AG10803 (cell line): ENCODE measurements at regions not wholly inside any gene's neighbourhood (a gene's known extent, or its start where the extent isn't known, plus 50 kb on each side); places are given as distances from the start of the nearest gene placed in this dataset.

Source experiments
- DNase-seq: peaks from one replicate; pipeline ENCODE4 v3.0.0; 2010; ENCODE audit warnings: low read depth
- H3K4me3 ChIP-seq: 2 replicates; pipeline ENCODE4 v1.5.1; 2011; ENCODE audit warnings: mild to moderate bottlenecking, low read length, control low read depth
- CTCF ChIP-seq: conservative IDR thresholded peaks from 2 replicates; pipeline ENCODE4 v1.5.1; 2011; ENCODE audit warnings: mild to moderate bottlenecking, low read length, control low read depth, inconsistent platforms

GRCh38 chr11:30760345-30760744 lies 174.2 kb upstream of the MPPED2 start:
- DNase-seq = no peak
- TF ChIP-seq CTCF = no peak
- H3K4me3 ChIP-seq = no peak overlapping the region

GRCh38 chr11:30758946-30759504 lies 172.9 kb upstream of the MPPED2 start:
- TF ChIP-seq CTCF = no peak
- no peak overlapping the region for H3K4me3 ChIP-seq
- no peak for DNase-seq

DNA sequence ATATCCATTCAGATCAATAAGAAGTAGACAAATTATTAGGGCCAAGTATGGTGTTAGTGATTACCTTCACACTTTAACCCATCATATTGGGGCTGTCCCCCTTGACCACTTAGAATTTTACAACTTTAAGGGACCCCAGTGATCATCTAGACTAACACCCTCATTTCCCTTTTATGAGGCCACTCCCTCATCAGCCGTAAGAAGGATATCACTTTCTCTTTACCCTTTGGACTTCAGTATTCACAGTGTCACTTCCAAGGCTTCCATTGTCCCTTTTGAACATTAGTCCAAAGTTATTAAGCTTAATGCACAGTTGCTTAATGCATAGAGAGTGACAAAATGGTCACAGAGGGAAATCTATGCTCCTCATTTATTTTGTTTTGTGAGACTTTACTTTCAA lies 172.4 kb upstream of the MPPED2 start:
- no peak for TF ChIP-seq CTCF
- DNase-seq = no peak

GRCh38 chr11:30758012-30758411 lies 171.9 kb upstream of the MPPED2 start:
- TF ChIP-seq CTCF = no peak
- DNase-seq = no peak

More for the DNA sequence above, 172.4 kb upstream of the MPPED2 start:
- H3K4me3 ChIP-seq = no peak overlapping the region

DNA sequence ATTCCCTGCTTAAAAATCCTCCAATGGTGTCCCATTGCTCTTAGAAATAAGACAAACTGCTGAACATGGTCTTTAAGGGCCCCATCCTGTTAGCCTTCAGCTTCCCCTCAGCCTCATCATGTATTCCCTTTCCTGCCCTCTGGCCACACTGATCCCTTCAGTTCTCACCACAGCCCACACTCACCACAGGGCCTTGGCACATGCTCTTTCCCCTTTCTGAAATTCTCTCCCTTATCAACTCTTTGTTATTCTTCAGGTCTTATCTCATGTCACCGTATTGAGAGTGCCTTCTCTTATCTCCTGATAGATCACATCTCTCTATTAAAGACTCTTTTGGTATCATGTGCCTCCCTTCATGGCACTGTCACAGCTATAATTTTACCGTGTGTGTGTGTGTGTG lies 167.8 kb upstream of the MPPED2 start:
- no peak overlapping the region for H3K4me3 ChIP-seq
- TF ChIP-seq CTCF = no peak
- no peak for DNase-seq

More at GRCh38 chr11:30758012-30758411, 171.9 kb upstream of the MPPED2 start:
- H3K4me3 ChIP-seq = no peak overlapping the region

DNA sequence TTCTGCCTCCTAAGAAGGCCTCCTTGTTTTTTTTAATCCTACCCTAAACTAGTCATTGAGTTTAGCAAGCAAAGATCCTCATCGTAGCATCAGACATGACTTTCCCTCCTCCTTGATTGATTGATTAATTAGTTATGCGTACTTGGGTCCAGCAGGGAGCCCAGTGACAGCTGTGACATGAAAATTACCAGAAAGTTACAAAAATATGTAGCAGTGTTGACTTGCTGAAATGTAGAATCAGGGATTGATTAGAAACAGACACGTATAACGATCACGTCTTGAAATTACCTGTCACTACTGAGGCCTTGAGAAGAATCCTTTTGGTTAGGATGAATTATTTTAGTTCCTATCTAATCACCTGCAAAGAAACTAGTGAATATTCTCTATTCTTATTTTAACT lies 167.4 kb upstream of the MPPED2 start:
- no peak for DNase-seq
- no peak for TF ChIP-seq CTCF
- H3K4me3 ChIP-seq = no peak overlapping the region

DNA sequence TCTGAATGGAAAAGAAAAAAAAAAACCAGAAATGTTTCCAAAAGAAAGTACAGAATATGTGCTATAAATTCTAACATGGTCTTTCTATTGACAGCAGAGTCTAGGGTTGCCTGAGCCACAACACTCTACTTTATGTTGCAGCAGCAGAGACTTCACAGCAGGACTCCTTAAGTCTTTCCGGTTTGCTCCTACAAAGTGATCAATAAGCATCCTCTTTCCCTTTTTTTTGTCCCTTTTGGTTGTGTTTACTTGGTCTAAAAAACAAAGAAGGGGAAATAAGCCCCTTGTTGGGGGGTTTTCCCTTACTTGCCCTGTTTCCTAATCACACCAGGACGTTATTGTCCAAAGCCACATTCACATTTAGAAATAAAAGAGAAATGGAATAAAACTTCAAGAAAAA lies 163.1 kb upstream of the MPPED2 start:
- TF ChIP-seq CTCF = no peak
- no peak overlapping the region for H3K4me3 ChIP-seq
- DNase-seq = no peak
